Activated CD8-positive, alpha-beta memory T cell treated with anti-CD3 and anti-CD28 coated beads for 4 hours (primary cell): ENCODE measurements at regions not wholly inside any gene's neighbourhood (a gene's known extent, or its start where the extent isn't known, plus 50 kb on each side); places are given as distances from the start of the nearest gene placed in this dataset.
"Not testable (repeated sequence)": the region's sequence is repeated elsewhere in the genome, so short reads cannot be mapped to it uniquely, and the experiment has no call there.

ENCODE experiments used
- DNase-seq, 2 donors: peaks; one replicate each; pipeline ENCODE4 v3.0.0-alpha.2; 2020; ENCODE audit warnings: low read depth in 2 of 2

GRCh38 chr19:28386470-28386869 is 826.5 kb downstream of the UQCRFS1 start:
- DNase-seq = no peak

- no peak for DNase-seq
Observed at GRCh38 chr19:28386066-28386465, 826.9 kb downstream of the UQCRFS1 start.

GRCh38 chr19:28377077-28377476 is 835.9 kb downstream of the UQCRFS1 start:
- no peak for DNase-seq

GRCh38 chr19:28374971-28375370 is 838.0 kb downstream of the UQCRFS1 start:
- DNase-seq = no peak

- DNase-seq = no peak
Observed at GRCh38 chr19:28372576-28373247, 840.2 kb downstream of the UQCRFS1 start.

GRCh38 chr19:28367146-28367545 is 845.8 kb downstream of the UQCRFS1 start:
- DNase-seq = no peak

GRCh38 chr19:28363254-28363653 is 849.7 kb downstream of the UQCRFS1 start:
- DNase-seq = no peak

GRCh38 chr19:28359431-28360414 is 853.2 kb downstream of the UQCRFS1 start:
- DNase-seq = no peak

- DNase-seq = no peak
Observed at GRCh38 chr19:28358633-28359032, 854.3 kb downstream of the UQCRFS1 start.

- no peak for DNase-seq
Observed at GRCh38 chr19:28351761-28352160, 861.2 kb downstream of the UQCRFS1 start.

- DNase-seq = not testable (repeated sequence)
Observed at GRCh38 chr19:28351321-28351720, 861.6 kb downstream of the UQCRFS1 start.

- no peak for DNase-seq
Observed at GRCh38 chr19:28350673-28351072, 862.3 kb downstream of the UQCRFS1 start.

GRCh38 chr19:28350037-28350436 is 862.9 kb downstream of the UQCRFS1 start:
- no peak for DNase-seq

- DNase-seq = no peak
Observed at GRCh38 chr19:28349604-28350003, 863.3 kb downstream of the UQCRFS1 start.

GRCh38 chr19:28345811-28346210 is 867.1 kb downstream of the UQCRFS1 start:
- no peak for DNase-seq

- no peak for DNase-seq
Observed at GRCh38 chr19:28341810-28342350, 871.1 kb downstream of the UQCRFS1 start.

GRCh38 chr19:28334419-28334818 is 878.5 kb downstream of the UQCRFS1 start:
- no peak for DNase-seq

GRCh38 chr19:28333909-28334308 is 879.0 kb downstream of the UQCRFS1 start:
- DNase-seq = no peak

- no peak for DNase-seq
Observed at GRCh38 chr19:28332886-28333285, 880.1 kb downstream of the UQCRFS1 start.

GRCh38 chr19:28332351-28332750 is 880.6 kb downstream of the UQCRFS1 start:
- DNase-seq = no peak

GRCh38 chr19:28331596-28331995 is 881.4 kb downstream of the UQCRFS1 start:
- no peak for DNase-seq

- no peak for DNase-seq
Observed at GRCh38 chr19:28330831-28331230, 882.1 kb downstream of the UQCRFS1 start.

GRCh38 chr19:28329429-28329828 is 883.5 kb downstream of the UQCRFS1 start:
- DNase-seq = no peak
